AG08396 (cell line): ENCODE measurements at regions not wholly inside any gene's neighbourhood (a gene's known extent, or its start where the extent isn't known, plus 50 kb on each side); places are given as distances from the start of the nearest gene placed in this dataset.

ENCODE experiments used
- DNase-seq: peaks from one replicate; pipeline ENCODE4 v3.0.0; 2012; ENCODE audit warnings: low spot score, mixed read lengths

GRCh38 chr20:10771435-10772140 is 97.8 kb upstream of the JAG1 start:
- DNase-seq, result no peak

- no peak for DNase-seq
These were observed 100.7 kb upstream of the JAG1 start for GRCh38 chr20:10774357-10774943.

- no peak for DNase-seq
These were observed 103.9 kb upstream of the JAG1 start for GRCh38 chr20:10777710-10778109.

GRCh38 chr20:10779911-10780310 is 106.1 kb upstream of the JAG1 start:
- no peak for DNase-seq

GRCh38 chr20:10780901-10781300 is 107.1 kb upstream of the JAG1 start:
- no peak for DNase-seq

- no peak for DNase-seq
These were observed 107.7 kb upstream of the JAG1 start for GRCh38 chr20:10781526-10781925.

- DNase-seq, result no peak
These were observed 110.1 kb upstream of the JAG1 start for GRCh38 chr20:10783707-10784553.

- DNase-seq, result no peak
These were observed 110.9 kb upstream of the JAG1 start for GRCh38 chr20:10784554-10785183.

- DNase-seq, result no peak
These were observed 112.9 kb upstream of the JAG1 start for GRCh38 chr20:10786678-10787077.

GRCh38 chr20:10788055-10788454 is 114.3 kb upstream of the JAG1 start:
- no peak for DNase-seq

GRCh38 chr20:10788877-10789276 is 115.1 kb upstream of the JAG1 start:
- DNase-seq, result no peak

- DNase-seq, result no peak
These were observed 115.6 kb upstream of the JAG1 start for GRCh38 chr20:10789386-10789785.

- DNase-seq, result no peak
These were observed 116.2 kb upstream of the JAG1 start for GRCh38 chr20:10790013-10790412.

- no peak for DNase-seq
These were observed 118.5 kb upstream of the JAG1 start for GRCh38 chr20:10792291-10792690.

- DNase-seq, result no peak
These were observed 120.0 kb upstream of the JAG1 start for GRCh38 chr20:10793766-10794165.

GRCh38 chr20:10794765-10795164 is 121.0 kb upstream of the JAG1 start:
- DNase-seq, result no peak

GRCh38 chr20:10795286-10796026 is 121.7 kb upstream of the JAG1 start:
- DNase-seq, result no peak

GRCh38 chr20:10798811-10799210 is 125.0 kb upstream of the JAG1 start:
- peak; percentile 44 for DNase-seq

GRCh38 chr20:10799735-10800134 is 125.9 kb upstream of the JAG1 start:
- no peak for DNase-seq

- DNase-seq, result no peak
These were observed 126.5 kb upstream of the JAG1 start for GRCh38 chr20:10800288-10800687.

- no peak for DNase-seq
These were observed 128.4 kb upstream of the JAG1 start for GRCh38 chr20:10802236-10802635.

GRCh38 chr20:10805764-10806163 is 132.0 kb upstream of the JAG1 start:
- DNase-seq, result no peak
